SK-N-SH (cell line): ENCODE measurements at regions not wholly inside any gene's neighbourhood (a gene's known extent, or its start where the extent isn't known, plus 50 kb on each side); places are given as distances from the start of the nearest gene placed in this dataset.

ENCODE experiments used
- EZH2phosphoT487 ChIP-seq: fragments of 200-600 bp; sonication (generic); IDR thresholded peaks from 2 replicates; pipeline ENCODE4 v1.6.1; 2017; ENCODE audit warnings: low read depth, mixed run types, mild to moderate bottlenecking, antibody characterized with exemption, moderate library complexity, borderline replicate concordance
- FOXJ3 ChIP-seq: sonication (generic); formaldehyde crosslinking; IDR thresholded peaks from 2 replicates; pipeline ENCODE4 v1.5.1; 2020; ENCODE audit warnings: mild to moderate bottlenecking, missing genetic modification reagents
- GABPA ChIP-seq: IDR thresholded peaks from 2 replicates; pipeline ENCODE4 v1.4.0; 2012; ENCODE audit warnings: low read depth, mild to moderate bottlenecking
- POLR2AphosphoS5 ChIP-seq: IDR thresholded peaks from 2 replicates; pipeline ENCODE4 v1.6.1; 2012; ENCODE audit warnings: low read depth, low read length

GRCh38 chr3:86838927-86839326 lies 152.0 kb downstream of the VGLL3 start:
- no peak for TF ChIP-seq EZH2phosphoT487
- TF ChIP-seq POLR2AphosphoS5 = no peak
- no peak for TF ChIP-seq GABPA
- no peak for TF ChIP-seq FOXJ3 (CRISPR knock-in tag)
